C4-2B (cell line): ENCODE measurements at regions not wholly inside any gene's neighbourhood (a gene's known extent, or its start where the extent isn't known, plus 50 kb on each side); places are given as distances from the start of the nearest gene placed in this dataset.
A peak's percentile ranks its signal among the peaks of the same experiment; 100 is the strongest.

Experiments
- ZFX ChIP-seq: fragments of 450-650 bp; IDR thresholded peaks from 2 replicates; pipeline ENCODE4 v1.6.1; 2017
- TF ChIP-seq, protein P1 (sequence below): fragments of 450-650 bp; conservative IDR thresholded peaks from 2 replicates; pipeline ENCODE4 v1.5.1; 2017; ENCODE audit warnings: mild to moderate bottlenecking

DNA sequence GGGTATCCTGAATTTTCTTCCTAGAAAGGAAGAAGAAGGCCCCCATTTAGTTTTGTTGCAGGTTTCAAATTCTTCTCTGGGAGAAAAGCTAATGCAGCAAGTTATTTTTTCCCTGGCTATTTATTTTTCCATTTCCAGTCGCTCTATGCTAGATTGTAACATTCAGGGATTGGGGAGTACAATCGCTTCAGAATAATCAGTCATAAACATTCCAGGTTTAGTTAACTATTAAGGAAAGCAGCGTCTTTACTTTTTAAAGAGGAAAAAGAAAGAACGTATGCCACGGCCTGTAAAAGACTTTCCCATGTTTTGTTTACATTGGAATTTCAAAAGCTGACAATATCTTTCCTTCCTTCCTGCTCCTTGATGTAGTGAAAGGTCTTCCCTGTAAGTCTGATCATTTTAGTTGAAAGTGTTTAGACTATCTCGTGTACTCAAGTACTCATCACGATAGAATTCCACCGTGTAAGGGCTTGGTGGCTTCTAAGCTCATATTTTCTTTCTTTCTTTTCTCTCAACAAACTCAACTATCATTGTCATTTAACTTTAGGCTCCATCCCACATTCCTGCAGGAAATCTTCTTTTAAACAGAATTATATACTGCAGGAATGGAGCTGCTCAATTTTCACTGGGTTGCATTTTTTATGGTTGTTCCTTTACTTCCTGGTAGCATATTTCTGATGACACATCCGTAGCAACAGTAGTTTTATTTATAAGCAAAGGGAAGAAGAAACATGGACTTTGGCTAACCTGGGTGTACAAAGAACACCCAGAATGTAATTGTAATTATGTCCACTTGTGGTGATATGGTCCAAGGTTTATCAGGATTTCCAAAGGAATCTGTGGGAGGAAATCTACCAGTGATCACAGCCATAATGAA is 213.1 kb upstream of the FAT1 start:
- TF ChIP-seq ZFX, result no peak
- TF ChIP-seq, protein P1, sequence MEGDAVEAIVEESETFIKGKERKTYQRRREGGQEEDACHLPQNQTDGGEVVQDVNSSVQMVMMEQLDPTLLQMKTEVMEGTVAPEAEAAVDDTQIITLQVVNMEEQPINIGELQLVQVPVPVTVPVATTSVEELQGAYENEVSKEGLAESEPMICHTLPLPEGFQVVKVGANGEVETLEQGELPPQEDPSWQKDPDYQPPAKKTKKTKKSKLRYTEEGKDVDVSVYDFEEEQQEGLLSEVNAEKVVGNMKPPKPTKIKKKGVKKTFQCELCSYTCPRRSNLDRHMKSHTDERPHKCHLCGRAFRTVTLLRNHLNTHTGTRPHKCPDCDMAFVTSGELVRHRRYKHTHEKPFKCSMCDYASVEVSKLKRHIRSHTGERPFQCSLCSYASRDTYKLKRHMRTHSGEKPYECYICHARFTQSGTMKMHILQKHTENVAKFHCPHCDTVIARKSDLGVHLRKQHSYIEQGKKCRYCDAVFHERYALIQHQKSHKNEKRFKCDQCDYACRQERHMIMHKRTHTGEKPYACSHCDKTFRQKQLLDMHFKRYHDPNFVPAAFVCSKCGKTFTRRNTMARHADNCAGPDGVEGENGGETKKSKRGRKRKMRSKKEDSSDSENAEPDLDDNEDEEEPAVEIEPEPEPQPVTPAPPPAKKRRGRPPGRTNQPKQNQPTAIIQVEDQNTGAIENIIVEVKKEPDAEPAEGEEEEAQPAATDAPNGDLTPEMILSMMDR, result peak; percentile 23
